ENCODE measurements at regions not wholly inside any gene's neighbourhood (a gene's known extent, or its start where the extent isn't known, plus 50 kb on each side); places are given as distances from the start of the nearest gene placed in this dataset.

DNA sequence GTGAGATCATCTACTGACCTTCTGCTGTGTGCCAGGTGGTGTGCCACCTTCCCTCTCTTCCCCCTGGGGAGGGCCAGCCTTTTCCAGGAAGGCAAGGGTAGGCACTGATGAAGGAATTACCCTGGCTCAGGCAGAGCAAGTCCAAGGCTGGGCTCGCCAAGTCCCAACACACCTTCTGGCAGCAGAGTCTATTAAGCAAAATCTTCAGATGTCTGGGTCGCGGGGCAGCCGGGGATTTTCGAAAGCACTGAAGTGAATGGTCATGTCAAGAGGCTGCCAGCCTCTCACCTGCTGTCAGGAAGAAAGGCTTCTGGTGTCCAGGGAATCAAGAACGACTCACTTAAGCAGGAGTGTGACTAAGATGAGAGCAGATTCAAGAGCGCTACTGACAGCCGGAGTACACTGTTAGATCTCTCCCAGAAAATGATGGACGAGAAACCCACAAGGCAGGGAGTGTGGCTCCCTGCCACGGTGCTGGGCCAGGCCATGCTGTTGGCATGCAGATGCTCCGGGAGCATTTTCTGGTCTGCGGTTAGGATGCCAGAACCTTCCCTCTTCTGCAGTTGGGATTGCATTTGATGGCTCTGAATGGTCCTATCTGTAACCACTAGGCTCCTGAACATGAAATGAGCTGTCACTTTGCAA, 479.8 kb downstream of the SHQ1 start (continued):
- TF ChIP-seq SMC3 (IDR thresholded peaks at IDR 0.05) = no peak

- no peak overlapping the region for H3K27ac ChIP-seq
- DNase-seq (ENCODE audit: low read depth in 1 of 2, low spot score in 1 of 2) (no peak), FAIRE-seq (no peak), ATAC-seq (no peak)
- ChIA-PET POLR2A (no interaction called here), CTCF (no interaction called here)
- no peak overlapping the region for H3K4me2 ChIP-seq
- H3K4me1 ChIP-seq = no peaks in the 10 kb centered on the region
- H3K9me3 ChIP-seq = no peaks in the 10 kb centered on the region
- TF ChIP-seq GATA3 (IDR thresholded peaks at IDR 0.05; ENCODE audit: borderline replicate concordance) (no peak), EHMT2 (IDR thresholded peaks at IDR 0.05; ENCODE audit: low read depth) (no peak), USF2 (IDR thresholded peaks at IDR 0.05) (no peak), MAFK (IDR thresholded peaks at IDR 0.05; ENCODE audit: partially characterized antibody) (no peak), FOSL2 (IDR thresholded peaks at IDR 0.05) (no peak), FOSL2 (CRISPR knock-in tag; IDR thresholded peaks at IDR 0.05) (no peak), JUNB (IDR thresholded peaks at IDR 0.05) (no peak), EP300 (IDR thresholded peaks at IDR 0.05) (no peak), CBX2 (IDR thresholded peaks at IDR 0.05; ENCODE audit: borderline replicate concordance, low read depth) (no peak), FOSB (CRISPR knock-in tag; IDR thresholded peaks at IDR 0.05) (no peak), RAD21 (conservative IDR thresholded peaks at IDR 0.05 in 1 of 2, IDR thresholded peaks at IDR 0.05 in 1 of 2) (no peak), HOXB13 (CRISPR knock-in tag; IDR thresholded peaks at IDR 0.05; ENCODE audit: low read depth) (no peak), ESRRA (IDR thresholded peaks at IDR 0.05; ENCODE audit: borderline replicate concordance, low read length) (no peak), ZSCAN20 (CRISPR knock-in tag; IDR thresholded peaks at IDR 0.05) (no peak)
- TF ChIP-seq, protein P1, sequence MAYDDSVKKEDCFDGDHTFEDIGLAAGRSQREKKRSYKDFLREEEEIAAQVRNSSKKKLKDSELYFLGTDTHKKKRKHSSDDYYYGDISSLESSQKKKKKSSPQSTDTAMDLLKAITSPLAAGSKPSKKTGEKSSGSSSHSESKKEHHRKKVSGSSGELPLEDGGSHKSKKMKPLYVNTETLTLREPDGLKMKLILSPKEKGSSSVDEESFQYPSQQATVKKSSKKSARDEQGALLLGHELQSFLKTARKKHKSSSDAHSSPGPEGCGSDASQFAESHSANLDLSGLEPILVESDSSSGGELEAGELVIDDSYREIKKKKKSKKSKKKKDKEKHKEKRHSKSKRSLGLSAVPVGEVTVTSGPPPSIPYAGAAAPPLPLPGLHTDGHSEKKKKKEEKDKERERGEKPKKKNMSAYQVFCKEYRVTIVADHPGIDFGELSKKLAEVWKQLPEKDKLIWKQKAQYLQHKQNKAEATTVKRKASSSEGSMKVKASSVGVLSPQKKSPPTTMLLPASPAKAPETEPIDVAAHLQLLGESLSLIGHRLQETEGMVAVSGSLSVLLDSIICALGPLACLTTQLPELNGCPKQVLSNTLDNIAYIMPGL (CRISPR knock-in tag; IDR thresholded peaks at IDR 0.05; ENCODE audit: borderline replicate concordance) = no peak
- TF ChIP-seq, protein P2, sequence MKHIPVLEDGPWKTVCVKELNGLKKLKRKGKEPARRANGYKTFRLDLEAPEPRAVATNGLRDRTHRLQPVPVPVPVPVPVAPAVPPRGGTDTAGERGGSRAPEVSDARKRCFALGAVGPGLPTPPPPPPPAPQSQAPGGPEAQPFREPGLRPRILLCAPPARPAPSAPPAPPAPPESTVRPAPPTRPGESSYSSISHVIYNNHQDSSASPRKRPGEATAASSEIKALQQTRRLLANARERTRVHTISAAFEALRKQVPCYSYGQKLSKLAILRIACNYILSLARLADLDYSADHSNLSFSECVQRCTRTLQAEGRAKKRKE (CRISPR knock-in tag; IDR thresholded peaks at IDR 0.05; ENCODE audit: low read depth) = no peak
- TF ChIP-seq, protein P3, sequence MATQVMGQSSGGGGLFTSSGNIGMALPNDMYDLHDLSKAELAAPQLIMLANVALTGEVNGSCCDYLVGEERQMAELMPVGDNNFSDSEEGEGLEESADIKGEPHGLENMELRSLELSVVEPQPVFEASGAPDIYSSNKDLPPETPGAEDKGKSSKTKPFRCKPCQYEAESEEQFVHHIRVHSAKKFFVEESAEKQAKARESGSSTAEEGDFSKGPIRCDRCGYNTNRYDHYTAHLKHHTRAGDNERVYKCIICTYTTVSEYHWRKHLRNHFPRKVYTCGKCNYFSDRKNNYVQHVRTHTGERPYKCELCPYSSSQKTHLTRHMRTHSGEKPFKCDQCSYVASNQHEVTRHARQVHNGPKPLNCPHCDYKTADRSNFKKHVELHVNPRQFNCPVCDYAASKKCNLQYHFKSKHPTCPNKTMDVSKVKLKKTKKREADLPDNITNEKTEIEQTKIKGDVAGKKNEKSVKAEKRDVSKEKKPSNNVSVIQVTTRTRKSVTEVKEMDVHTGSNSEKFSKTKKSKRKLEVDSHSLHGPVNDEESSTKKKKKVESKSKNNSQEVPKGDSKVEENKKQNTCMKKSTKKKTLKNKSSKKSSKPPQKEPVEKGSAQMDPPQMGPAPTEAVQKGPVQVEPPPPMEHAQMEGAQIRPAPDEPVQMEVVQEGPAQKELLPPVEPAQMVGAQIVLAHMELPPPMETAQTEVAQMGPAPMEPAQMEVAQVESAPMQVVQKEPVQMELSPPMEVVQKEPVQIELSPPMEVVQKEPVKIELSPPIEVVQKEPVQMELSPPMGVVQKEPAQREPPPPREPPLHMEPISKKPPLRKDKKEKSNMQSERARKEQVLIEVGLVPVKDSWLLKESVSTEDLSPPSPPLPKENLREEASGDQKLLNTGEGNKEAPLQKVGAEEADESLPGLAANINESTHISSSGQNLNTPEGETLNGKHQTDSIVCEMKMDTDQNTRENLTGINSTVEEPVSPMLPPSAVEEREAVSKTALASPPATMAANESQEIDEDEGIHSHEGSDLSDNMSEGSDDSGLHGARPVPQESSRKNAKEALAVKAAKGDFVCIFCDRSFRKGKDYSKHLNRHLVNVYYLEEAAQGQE (IDR thresholded peaks at IDR 0.05) = no peak
- WGBS (ENCODE audit: missing lambda C conversion rate) = 29% methylated on average over 2 of the region's 2 CpGs
- no peak overlapping the region for H3K4me3 ChIP-seq
Observed at GRCh38 chr3:72361990-72362389, 486.3 kb downstream of the SHQ1 start.
